Sigmoid colon (tissue), 6 donors: ENCODE measurements at regions not wholly inside any gene's neighbourhood (a gene's known extent, or its start where the extent isn't known, plus 50 kb on each side); places are given as distances from the start of the nearest gene placed in this dataset.

ENCODE experiments used
- DNase-seq: peaks from one replicate; pipeline ENCODE4 v3.0.0-alpha.2; 2019
- H3K27ac ChIP-seq, 4 donors: fragments of 200-600 bp; sonication (generic); one replicate each; pipeline ENCODE4 v1.5.1; 2016 to 2019; ENCODE audit warnings: mild to moderate bottlenecking in 1 of 4
- H3K27me3 ChIP-seq, 3 donors: fragments of 200-600 bp; sonication (generic); one replicate each; pipeline ENCODE4 v1.5.1; 2019; ENCODE audit warnings: mild to moderate bottlenecking in 1 of 3
- H3K36me3 ChIP-seq, 4 donors: fragments of 200-600 bp; sonication (generic); one replicate each; pipeline ENCODE4 v1.5.1; 2016 to 2019
- H3K4me1 ChIP-seq, 4 donors: fragments of 200-600 bp; sonication (generic); one replicate each; pipeline ENCODE4 v1.5.1; 2017 to 2019
- H3K4me3 ChIP-seq, 4 donors: fragments of 200-600 bp; sonication (generic); one replicate each; pipeline ENCODE4 v1.5.1; 2017 to 2019; ENCODE audit warnings: mild to moderate bottlenecking in 2 of 4, moderate library complexity in 1 of 4
- H3K9me3 ChIP-seq, 4 donors: fragments of 200-600 bp in 3 of 4; sonication (generic) in 3 of 4; one replicate each; pipeline versions ENCODE4 v1.5.1 to v1.6.1; 2013 to 2019
- CTCF ChIP-seq, 4 experiments: fragments of 450-650 bp in 3 of 4; fragments of 200-600 bp in 1 of 4; IDR thresholded peaks; one replicate each; pipeline ENCODE4 v1.5.1; 2016 to 2019; ENCODE audit warnings: antibody characterized with exemption in 4 of 4, mild to moderate bottlenecking in 3 of 4, moderate library complexity in 2 of 4
- EP300 ChIP-seq, 4 donors: sonication (generic); formaldehyde crosslinking; IDR thresholded peaks; one replicate each; pipeline ENCODE4 v1.6.1; 2017; ENCODE audit warnings: antibody characterized with exemption in 4 of 4
- POLR2A ChIP-seq, 2 donors: fragments of 450-650 bp; IDR thresholded peaks; one replicate each; pipeline ENCODE4 v1.6.1; 2016; ENCODE audit warnings: antibody characterized with exemption in 2 of 2, mild to moderate bottlenecking in 2 of 2, moderate library complexity in 2 of 2
- POLR2AphosphoS5 ChIP-seq, 4 donors: sonication (generic); formaldehyde crosslinking; IDR thresholded peaks; one replicate each; pipeline ENCODE4 v1.6.1; 2017; ENCODE audit warnings: antibody characterized with exemption in 4 of 4
- WGBS, 2 donors: extraction: QIAGEN DNeasy Blood & Tissue Kit; methylation state at CpG; one replicate each; pipeline ENCODE4 v1.1.7; 2013; 5-methylcytosine and 5-hydroxymethylcytosine counted together
- intact Hi-C: fragments of 100-400 bp; cut with DNase I; formaldehyde crosslinking; loops from one replicate; pipeline ENCODE4 v1.15.1; 2023
- donor health status: healthy with polysubstance abuse.
- donor health status: healthy.

- Histone ChIP-seq H3K36me3 (no peaks in the 10 kb centered on the region), H3K9me3 (no peaks in the 10 kb centered on the region), H3K27ac (no peak overlapping the region), H3K27me3 (no peaks in the 10 kb centered on the region), H3K4me1 (no peaks in the 10 kb centered on the region), H3K4me3 (no peak overlapping the region)
- DNase-seq = no peak
- WGBS, 2 donors = 87 to 88% methylated on average over 2 of the region's 2 CpGs
- TF ChIP-seq CTCF (IDR thresholded peaks at IDR 0.05) (no peak), POLR2A (IDR thresholded peaks at IDR 0.05) (no peak), POLR2AphosphoS5 (IDR thresholded peaks at IDR 0.05) (no peak)
- intact Hi-C loops = no loop called here
Measured at GRCh38 chr2:125935559-125935958, 720.4 kb upstream of the GYPC start.

DNA sequence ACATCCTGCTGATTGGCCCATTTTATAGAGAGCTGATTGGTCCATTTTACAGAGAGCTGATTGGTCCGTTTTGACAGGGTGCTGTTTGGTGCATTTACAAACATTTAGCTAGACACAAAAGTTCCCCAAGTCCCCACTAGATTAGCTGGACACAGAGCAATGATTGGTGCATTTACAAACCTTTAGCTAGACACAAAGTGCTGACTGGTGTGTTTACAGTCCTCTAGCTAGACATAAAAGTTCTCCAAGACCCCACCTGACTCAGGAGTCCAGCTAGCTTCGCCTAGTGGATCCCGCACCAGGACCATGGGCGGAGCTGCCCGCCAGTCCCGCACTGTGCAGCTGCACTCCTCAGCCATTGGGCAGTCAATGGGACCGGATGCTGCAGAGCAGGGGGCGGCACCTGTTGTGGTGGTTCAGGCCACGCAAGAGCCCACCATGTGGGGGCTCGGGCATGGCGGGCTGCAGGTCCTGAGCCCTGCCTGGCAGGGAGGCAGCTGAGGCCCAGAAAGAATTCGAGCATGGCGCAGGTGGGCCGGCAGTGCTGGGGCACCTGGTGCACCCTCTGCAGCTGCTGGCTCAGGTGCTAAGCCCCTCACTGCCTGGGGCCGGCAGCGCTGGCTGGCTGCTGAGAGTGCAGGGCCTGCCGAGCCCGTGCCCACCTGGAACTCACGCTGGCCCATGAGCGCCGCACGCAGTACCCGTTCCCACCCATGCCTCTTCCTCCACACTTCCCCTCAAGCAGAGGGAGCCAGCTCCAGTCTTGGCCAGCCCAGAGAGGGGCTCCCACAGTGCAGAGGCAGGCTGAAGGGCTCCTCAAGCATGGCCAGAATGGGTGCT, 713.2 kb upstream of the GYPC start:
- no peak for DNase-seq
- Histone ChIP-seq H3K4me1 (no peaks in the 10 kb centered on the region), H3K27me3 (no peaks in the 10 kb centered on the region), H3K36me3 (no peaks in the 10 kb centered on the region), H3K27ac (no peak overlapping the region), H3K4me3 (no peak overlapping the region), H3K9me3 (peaks cover 0 to 5% (median 0%) of the 10 kb centered on the region in 4 donors)
- 92% methylated on average over 23 of the region's 23 CpGs for WGBS, 2 donors
- TF ChIP-seq EP300 (IDR thresholded peaks at IDR 0.05) (no peak), POLR2A (IDR thresholded peaks at IDR 0.05) (no peak), POLR2AphosphoS5 (IDR thresholded peaks at IDR 0.05) (no peak), CTCF (IDR thresholded peaks at IDR 0.05) (no peak)
- intact Hi-C loops = no loop called here

GRCh38 chr2:125959047-125959446, 696.9 kb upstream of the GYPC start:
- intact Hi-C loops = no loop called here
- H3K36me3 ChIP-seq = no peaks in the 10 kb centered on the region
- TF ChIP-seq POLR2A (IDR thresholded peaks at IDR 0.05) = no peak
- TF ChIP-seq CTCF (IDR thresholded peaks at IDR 0.05) = no peak
- no peak for TF ChIP-seq EP300 (IDR thresholded peaks at IDR 0.05)
- TF ChIP-seq POLR2AphosphoS5 (IDR thresholded peaks at IDR 0.05) = no peak
- H3K27me3 ChIP-seq = no peaks in the 10 kb centered on the region
- H3K4me1 ChIP-seq = no peaks in the 10 kb centered on the region
- H3K4me3 ChIP-seq = no peak overlapping the region
- DNase-seq = no peak
- H3K9me3 ChIP-seq = no peaks in the 10 kb centered on the region
- WGBS, 2 donors = 47 to 80% methylated on average over 4 of the region's 4 CpGs
- no peak overlapping the region for H3K27ac ChIP-seq

- H3K27ac ChIP-seq = no peak overlapping the region
- intact Hi-C loops = no loop called here
- H3K27me3 ChIP-seq = no peaks in the 10 kb centered on the region
- no peak for DNase-seq
- no peaks in the 10 kb centered on the region for H3K36me3 ChIP-seq
- H3K4me1 ChIP-seq = no peaks in the 10 kb centered on the region
- TF ChIP-seq POLR2AphosphoS5 (IDR thresholded peaks at IDR 0.05) (no peak), EP300 (IDR thresholded peaks at IDR 0.05) (no peak), CTCF (IDR thresholded peaks at IDR 0.05) (no peak), POLR2A (IDR thresholded peaks at IDR 0.05) (no peak)
- H3K9me3 ChIP-seq = peaks cover 0 to 3% (median 0%) of the 10 kb centered on the region in 4 donors
- WGBS, 2 donors = 66 to 79% methylated on average over 1 of the region's 1 CpG
- H3K4me3 ChIP-seq = no peak overlapping the region
Measured at GRCh38 chr2:125961739-125962138, 694.2 kb upstream of the GYPC start.

- TF ChIP-seq CTCF (IDR thresholded peaks at IDR 0.05) = no peak
- TF ChIP-seq POLR2AphosphoS5 (IDR thresholded peaks at IDR 0.05) = no peak
- TF ChIP-seq EP300 (IDR thresholded peaks at IDR 0.05) = no peak
- TF ChIP-seq POLR2A (IDR thresholded peaks at IDR 0.05) = no peak
- WGBS, 2 donors = 64 to 73% methylated on average over 2 of the region's 2 CpGs
Measured at GRCh38 chr2:125979886-125980285, 676.1 kb upstream of the GYPC start.

More at GRCh38 chr2:125979886-125980285, 676.1 kb upstream of the GYPC start:
- no peak for DNase-seq
- Histone ChIP-seq H3K4me1 (no peaks in the 10 kb centered on the region), H3K27me3 (no peaks in the 10 kb centered on the region), H3K36me3 (no peaks in the 10 kb centered on the region), H3K9me3 (no peaks in the 10 kb centered on the region), H3K27ac (no peak overlapping the region), H3K4me3 (no peak overlapping the region)
- intact Hi-C loops = no loop called here
